ENCODE measurements at regions not wholly inside any gene's neighbourhood (a gene's known extent, or its start where the extent isn't known, plus 50 kb on each side); places are given as distances from the start of the nearest gene placed in this dataset.
A peak's percentile ranks its signal among the peaks of the same experiment; 100 is the strongest.
"Not testable (repeated sequence)": the region's sequence is repeated elsewhere in the genome, so short reads cannot be mapped to it uniquely, and the experiment has no call there.

DNA sequence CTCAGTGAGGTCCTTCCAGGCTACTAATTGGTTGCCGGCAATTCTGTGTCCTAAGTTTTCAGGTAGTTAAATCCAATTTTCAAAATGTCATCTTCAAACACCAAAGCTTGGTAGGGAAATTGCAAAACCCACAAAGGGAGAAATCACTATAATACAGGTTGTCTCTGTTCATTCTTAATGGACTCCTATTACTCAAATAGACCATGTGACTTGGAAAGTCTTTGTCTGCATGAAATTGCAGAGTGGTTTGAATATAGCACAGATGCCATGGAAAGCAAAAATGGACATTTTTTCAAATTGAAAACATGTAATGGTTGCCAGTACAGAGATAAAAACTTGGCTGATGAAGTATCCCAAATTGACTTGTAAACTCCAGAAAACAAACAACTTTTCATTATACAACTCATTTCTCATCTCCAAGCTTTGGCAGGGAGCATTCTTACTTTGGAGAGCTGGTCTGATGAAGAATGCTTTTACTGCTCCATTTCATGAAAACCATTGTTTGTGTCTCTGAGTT, 169.5 kb upstream of the PKN2 start:
- Histone ChIP-seq H3K4me1 (ENCODE audit: insufficient read depth, low read length) (no peaks in the 10 kb centered on the region), H3K9me3 (ENCODE audit: low read depth, low read length) (no peaks in the 10 kb centered on the region), H2AFZ (ENCODE audit: low read length) (no peak overlapping the region), H3K79me2 (ENCODE audit: insufficient read depth, low read length) (no peaks in the 10 kb centered on the region), H3K27ac (ENCODE audit: low read depth, low read length) (no peak overlapping the region), H3K4me3 (ENCODE audit: insufficient read depth, low read length) (no peak overlapping the region), H3K36me3 (ENCODE audit: insufficient read depth, low read length) (no peaks in the 10 kb centered on the region), H3K27me3 (ENCODE audit: insufficient read depth, low read length) (no peaks in the 10 kb centered on the region), H3K4me2 (ENCODE audit: insufficient read depth, low read length) (no peak overlapping the region), H4K20me1 (ENCODE audit: insufficient read depth, low read length) (no peaks in the 10 kb centered on the region)
- DNase-seq (ENCODE audit: insufficient read length, low spot score, missing footprints), result no peak
- TF ChIP-seq, protein P1, sequence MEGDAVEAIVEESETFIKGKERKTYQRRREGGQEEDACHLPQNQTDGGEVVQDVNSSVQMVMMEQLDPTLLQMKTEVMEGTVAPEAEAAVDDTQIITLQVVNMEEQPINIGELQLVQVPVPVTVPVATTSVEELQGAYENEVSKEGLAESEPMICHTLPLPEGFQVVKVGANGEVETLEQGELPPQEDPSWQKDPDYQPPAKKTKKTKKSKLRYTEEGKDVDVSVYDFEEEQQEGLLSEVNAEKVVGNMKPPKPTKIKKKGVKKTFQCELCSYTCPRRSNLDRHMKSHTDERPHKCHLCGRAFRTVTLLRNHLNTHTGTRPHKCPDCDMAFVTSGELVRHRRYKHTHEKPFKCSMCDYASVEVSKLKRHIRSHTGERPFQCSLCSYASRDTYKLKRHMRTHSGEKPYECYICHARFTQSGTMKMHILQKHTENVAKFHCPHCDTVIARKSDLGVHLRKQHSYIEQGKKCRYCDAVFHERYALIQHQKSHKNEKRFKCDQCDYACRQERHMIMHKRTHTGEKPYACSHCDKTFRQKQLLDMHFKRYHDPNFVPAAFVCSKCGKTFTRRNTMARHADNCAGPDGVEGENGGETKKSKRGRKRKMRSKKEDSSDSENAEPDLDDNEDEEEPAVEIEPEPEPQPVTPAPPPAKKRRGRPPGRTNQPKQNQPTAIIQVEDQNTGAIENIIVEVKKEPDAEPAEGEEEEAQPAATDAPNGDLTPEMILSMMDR (IDR thresholded peaks at IDR 0.05; ENCODE audit: extremely low read depth, low read depth, low read length), result no peak

DNA sequence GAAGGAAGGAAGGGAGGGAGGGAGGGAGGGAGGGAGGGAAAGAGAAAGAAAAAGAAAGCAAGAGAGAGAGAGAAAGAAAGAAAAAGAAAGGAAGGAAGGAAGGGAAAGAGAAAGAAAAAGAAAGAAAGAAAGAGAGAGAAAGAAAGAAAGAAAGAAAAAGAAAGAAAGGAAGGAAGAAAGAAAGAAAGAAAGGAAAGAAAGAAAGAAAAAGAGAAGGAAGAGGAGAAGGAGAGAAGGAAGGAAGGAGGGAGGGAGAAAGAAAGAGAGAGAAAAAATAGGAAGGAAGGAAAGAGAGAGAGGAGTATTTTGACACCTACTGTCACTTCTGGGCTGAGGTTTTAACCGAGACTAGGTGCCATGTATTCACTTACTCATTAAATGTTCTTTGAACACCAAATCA, 166.6 kb upstream of the PKN2 start:
- H4K20me1 ChIP-seq (ENCODE audit: insufficient read depth, low read length), result not testable (repeated sequence)

DNA sequence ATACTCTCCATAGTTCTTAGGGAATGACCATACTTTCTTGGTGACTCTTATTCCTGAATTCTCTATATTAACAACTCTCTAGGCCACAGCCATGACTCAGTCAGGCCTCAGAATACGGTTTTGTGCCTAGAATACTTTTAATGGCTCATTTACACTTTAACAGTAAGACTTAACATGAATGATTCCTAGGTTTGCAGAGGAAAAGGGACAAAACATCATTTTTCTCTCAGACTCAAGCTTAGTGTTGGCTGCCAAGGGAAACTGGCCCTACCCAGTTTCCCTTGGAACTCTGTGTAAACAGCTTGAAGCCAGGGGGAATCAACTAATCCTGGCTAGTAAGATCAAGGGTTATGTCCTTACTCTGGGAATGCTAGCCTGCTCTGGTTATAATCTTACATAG, 164.9 kb upstream of the PKN2 start:
- Histone ChIP-seq H3K27me3 (ENCODE audit: insufficient read depth, low read length) (no peaks in the 10 kb centered on the region), H3K27ac (ENCODE audit: low read depth, low read length) (no peak overlapping the region), H3K9me3 (ENCODE audit: low read depth, low read length) (no peaks in the 10 kb centered on the region), H3K4me1 (ENCODE audit: insufficient read depth, low read length) (no peaks in the 10 kb centered on the region), H2AFZ (ENCODE audit: low read length) (no peak overlapping the region), H3K4me3 (ENCODE audit: insufficient read depth, low read length) (no peak overlapping the region), H3K4me2 (ENCODE audit: insufficient read depth, low read length) (no peak overlapping the region), H4K20me1 (ENCODE audit: insufficient read depth, low read length) (no peaks in the 10 kb centered on the region), H3K79me2 (ENCODE audit: insufficient read depth, low read length) (no peaks in the 10 kb centered on the region), H3K36me3 (ENCODE audit: insufficient read depth, low read length) (no peaks in the 10 kb centered on the region)
- TF ChIP-seq, protein P1 (IDR thresholded peaks at IDR 0.05; ENCODE audit: extremely low read depth, low read depth, low read length), result no peak
- DNase-seq (ENCODE audit: insufficient read length, low spot score, missing footprints), result peak; percentile 21

More for the DNA sequence above, 166.6 kb upstream of the PKN2 start:
- not testable (repeated sequence) for H3K4me1 ChIP-seq (ENCODE audit: insufficient read depth, low read length); H2AFZ ChIP-seq (ENCODE audit: low read length); H3K4me2 ChIP-seq (ENCODE audit: insufficient read depth, low read length); H3K27ac ChIP-seq (ENCODE audit: low read depth, low read length); DNase-seq (ENCODE audit: insufficient read length, low spot score, missing footprints); H3K79me2 ChIP-seq (ENCODE audit: insufficient read depth, low read length); H3K4me3 ChIP-seq (ENCODE audit: insufficient read depth, low read length); H3K9me3 ChIP-seq (ENCODE audit: low read depth, low read length); H3K27me3 ChIP-seq (ENCODE audit: insufficient read depth, low read length); H3K36me3 ChIP-seq (ENCODE audit: insufficient read depth, low read length)

DNA sequence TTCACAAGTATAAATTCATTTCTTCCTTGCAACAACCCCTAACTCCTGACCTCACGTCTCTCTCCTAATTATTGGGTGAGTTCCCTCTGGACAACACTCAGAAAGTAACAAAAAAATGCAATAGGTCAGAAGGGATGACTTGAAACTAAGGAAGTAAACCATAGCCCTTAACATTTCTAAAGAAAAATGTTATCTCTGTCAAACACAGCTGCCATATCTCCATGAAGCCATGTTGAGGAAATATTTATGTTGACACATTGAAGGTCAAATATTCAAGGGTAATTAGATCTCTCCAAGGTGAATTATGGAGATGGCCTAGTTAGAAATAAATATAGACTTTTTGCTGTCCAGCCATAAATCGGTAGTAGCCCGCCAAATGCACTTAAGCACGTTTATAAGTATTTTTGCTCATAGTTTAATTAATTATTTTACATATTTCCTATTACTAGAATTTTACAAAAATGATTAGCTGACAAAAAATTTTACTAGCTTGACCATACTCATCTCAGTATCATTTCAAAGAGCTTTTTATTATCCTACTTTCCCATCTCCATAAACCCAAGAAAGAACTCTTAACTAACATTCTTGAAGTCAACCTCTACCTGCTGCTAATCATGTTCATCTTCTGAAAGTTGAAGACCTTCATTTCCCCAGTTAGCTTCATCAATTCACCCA, 160.1 kb upstream of the PKN2 start:
- TF ChIP-seq, protein P1 (IDR thresholded peaks at IDR 0.05; ENCODE audit: extremely low read depth, low read depth, low read length), result no peak
- no peaks in the 10 kb centered on the region for H3K79me2 ChIP-seq (ENCODE audit: insufficient read depth, low read length)
- no peak overlapping the region for H3K4me3 ChIP-seq (ENCODE audit: insufficient read depth, low read length)
- H3K27me3 ChIP-seq (ENCODE audit: insufficient read depth, low read length), result no peaks in the 10 kb centered on the region
- no peaks in the 10 kb centered on the region for H3K9me3 ChIP-seq (ENCODE audit: low read depth, low read length)
- no peak overlapping the region for H3K27ac ChIP-seq (ENCODE audit: low read depth, low read length)
- no peak for DNase-seq (ENCODE audit: insufficient read length, low spot score, missing footprints)
- H3K4me2 ChIP-seq (ENCODE audit: insufficient read depth, low read length), result no peak overlapping the region
- H2AFZ ChIP-seq (ENCODE audit: low read length), result no peak overlapping the region
- H4K20me1 ChIP-seq (ENCODE audit: insufficient read depth, low read length), result no peaks in the 10 kb centered on the region
- no peaks in the 10 kb centered on the region for H3K36me3 ChIP-seq (ENCODE audit: insufficient read depth, low read length)
- no peaks in the 10 kb centered on the region for H3K4me1 ChIP-seq (ENCODE audit: insufficient read depth, low read length)

Data from osteoblast (primary cell).